ENCODE measurements at regions not wholly inside any gene's neighbourhood (a gene's known extent, or its start where the extent isn't known, plus 50 kb on each side); places are given as distances from the start of the nearest gene placed in this dataset.

GRCh38 chr16:62157544-62157943 is 121.3 kb upstream of the CDH8 start:
- TF ChIP-seq, protein P1, sequence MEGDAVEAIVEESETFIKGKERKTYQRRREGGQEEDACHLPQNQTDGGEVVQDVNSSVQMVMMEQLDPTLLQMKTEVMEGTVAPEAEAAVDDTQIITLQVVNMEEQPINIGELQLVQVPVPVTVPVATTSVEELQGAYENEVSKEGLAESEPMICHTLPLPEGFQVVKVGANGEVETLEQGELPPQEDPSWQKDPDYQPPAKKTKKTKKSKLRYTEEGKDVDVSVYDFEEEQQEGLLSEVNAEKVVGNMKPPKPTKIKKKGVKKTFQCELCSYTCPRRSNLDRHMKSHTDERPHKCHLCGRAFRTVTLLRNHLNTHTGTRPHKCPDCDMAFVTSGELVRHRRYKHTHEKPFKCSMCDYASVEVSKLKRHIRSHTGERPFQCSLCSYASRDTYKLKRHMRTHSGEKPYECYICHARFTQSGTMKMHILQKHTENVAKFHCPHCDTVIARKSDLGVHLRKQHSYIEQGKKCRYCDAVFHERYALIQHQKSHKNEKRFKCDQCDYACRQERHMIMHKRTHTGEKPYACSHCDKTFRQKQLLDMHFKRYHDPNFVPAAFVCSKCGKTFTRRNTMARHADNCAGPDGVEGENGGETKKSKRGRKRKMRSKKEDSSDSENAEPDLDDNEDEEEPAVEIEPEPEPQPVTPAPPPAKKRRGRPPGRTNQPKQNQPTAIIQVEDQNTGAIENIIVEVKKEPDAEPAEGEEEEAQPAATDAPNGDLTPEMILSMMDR (conservative IDR thresholded peaks at IDR 0.05), result no peak
- no peak for TF ChIP-seq ZFX (IDR thresholded peaks at IDR 0.05)
- no peak overlapping the region for H3K27ac ChIP-seq

DNA sequence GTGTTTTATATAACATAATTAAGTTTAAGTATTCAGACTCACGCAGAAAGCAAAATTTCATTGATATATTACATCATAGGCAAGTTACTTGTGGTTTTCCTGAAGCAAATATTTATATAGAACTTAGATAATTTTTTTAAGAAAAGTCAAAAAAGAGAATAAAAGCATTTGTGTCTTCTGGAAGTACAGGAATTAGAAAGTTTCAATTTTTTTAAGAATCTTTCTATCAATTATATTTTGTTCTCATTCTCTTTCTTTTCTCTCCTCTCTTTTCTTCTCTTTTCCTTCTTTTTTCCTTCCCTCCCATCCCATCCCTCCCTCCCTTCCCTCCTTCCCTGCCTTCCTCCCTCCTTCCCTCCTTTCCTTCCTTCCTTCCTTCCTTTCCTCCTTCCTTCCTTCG is 120.7 kb upstream of the CDH8 start:
- no peak overlapping the region for H3K27ac ChIP-seq
- TF ChIP-seq, protein P1 (conservative IDR thresholded peaks at IDR 0.05), result no peak
- TF ChIP-seq ZFX (IDR thresholded peaks at IDR 0.05), result no peak

- TF ChIP-seq, protein P1 (conservative IDR thresholded peaks at IDR 0.05), result no peak
- no peak for TF ChIP-seq ZFX (IDR thresholded peaks at IDR 0.05)
Measured at GRCh38 chr16:62149631-62150030, 113.4 kb upstream of the CDH8 start.

DNA sequence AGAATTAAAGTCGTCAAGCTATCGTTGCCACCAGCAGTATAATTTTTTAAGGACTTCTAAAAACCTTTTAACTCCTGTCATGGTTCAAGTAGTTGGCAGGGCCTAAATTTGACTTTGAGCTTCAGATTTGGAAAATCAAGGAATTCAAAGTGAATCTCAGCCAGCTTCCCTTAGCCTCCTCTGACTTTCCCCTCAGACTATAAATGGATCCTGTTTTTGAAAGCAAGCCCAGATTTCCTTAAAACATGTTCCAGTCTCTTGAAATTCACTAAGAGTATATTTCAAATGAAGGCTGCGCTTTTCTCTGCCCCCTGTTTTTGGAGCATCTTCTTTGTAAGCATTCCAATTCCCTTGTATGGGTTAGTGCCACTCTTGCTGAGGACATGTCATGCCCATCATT is 101.8 kb upstream of the CDH8 start:
- H3K27ac ChIP-seq, result no peak overlapping the region
- TF ChIP-seq, protein P1 (conservative IDR thresholded peaks at IDR 0.05), result no peak
- TF ChIP-seq ZFX (IDR thresholded peaks at IDR 0.05), result no peak

More at GRCh38 chr16:62149631-62150030, 113.4 kb upstream of the CDH8 start:
- H3K27ac ChIP-seq, result no peak overlapping the region

- H3K27ac ChIP-seq, result no peak overlapping the region
- TF ChIP-seq, protein P1 (conservative IDR thresholded peaks at IDR 0.05), result no peak
Measured at GRCh38 chr16:62135911-62136310, 99.7 kb upstream of the CDH8 start.

DNA sequence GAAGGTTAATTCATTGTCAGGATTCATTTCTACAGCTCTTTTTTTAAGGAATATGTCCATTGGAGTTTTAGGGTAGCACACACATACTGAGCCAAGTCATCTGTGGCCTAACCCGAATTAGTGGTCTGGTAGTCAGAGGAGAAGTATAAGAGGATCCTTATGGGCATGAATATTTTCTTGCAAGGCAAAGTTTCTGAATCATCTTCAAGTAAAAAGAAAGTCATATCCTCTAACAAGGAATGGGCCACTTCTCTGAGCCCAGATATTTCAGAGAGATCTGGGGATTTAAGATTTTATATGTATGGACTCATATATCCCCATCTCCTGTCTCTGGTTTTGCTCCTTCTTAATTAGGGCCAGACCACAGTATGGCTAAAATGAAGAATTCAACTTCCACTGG is 99.2 kb upstream of the CDH8 start:
- TF ChIP-seq, protein P1 (conservative IDR thresholded peaks at IDR 0.05), result no peak
- TF ChIP-seq ZFX (IDR thresholded peaks at IDR 0.05), result no peak
- H3K27ac ChIP-seq, result no peak overlapping the region

DNA sequence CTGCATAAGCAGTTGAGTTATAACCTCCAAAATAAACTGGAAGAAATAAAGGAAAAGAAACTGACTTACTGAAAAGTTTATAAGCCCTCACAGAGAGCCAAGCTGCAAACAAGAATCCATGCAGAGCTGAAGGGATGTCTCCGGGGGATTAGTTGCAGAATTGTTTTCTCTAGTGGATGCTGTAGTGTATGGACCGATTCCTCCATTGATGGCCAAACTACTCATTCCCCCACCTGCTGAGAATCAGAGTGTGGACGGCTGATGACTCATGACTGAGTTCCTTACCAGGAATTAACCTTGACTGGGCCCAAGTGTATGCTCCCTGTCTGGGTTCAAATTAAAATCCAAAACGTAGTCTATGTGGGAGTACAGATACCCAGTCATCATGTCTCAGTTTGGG is 93.9 kb upstream of the CDH8 start:
- no peak overlapping the region for H3K27ac ChIP-seq
- TF ChIP-seq, protein P1 (conservative IDR thresholded peaks at IDR 0.05), result no peak
- no peak for TF ChIP-seq ZFX (IDR thresholded peaks at IDR 0.05)

Data from C4-2B (cell line).